ENCODE measurements at regions not wholly inside any gene's neighbourhood (a gene's known extent, or its start where the extent isn't known, plus 50 kb on each side); places are given as distances from the start of the nearest gene placed in this dataset.

GRCh38 chr3:176521531-176522175, 675.6 kb downstream of the TBL1XR1 start:
- TF ChIP-seq, protein P1, sequence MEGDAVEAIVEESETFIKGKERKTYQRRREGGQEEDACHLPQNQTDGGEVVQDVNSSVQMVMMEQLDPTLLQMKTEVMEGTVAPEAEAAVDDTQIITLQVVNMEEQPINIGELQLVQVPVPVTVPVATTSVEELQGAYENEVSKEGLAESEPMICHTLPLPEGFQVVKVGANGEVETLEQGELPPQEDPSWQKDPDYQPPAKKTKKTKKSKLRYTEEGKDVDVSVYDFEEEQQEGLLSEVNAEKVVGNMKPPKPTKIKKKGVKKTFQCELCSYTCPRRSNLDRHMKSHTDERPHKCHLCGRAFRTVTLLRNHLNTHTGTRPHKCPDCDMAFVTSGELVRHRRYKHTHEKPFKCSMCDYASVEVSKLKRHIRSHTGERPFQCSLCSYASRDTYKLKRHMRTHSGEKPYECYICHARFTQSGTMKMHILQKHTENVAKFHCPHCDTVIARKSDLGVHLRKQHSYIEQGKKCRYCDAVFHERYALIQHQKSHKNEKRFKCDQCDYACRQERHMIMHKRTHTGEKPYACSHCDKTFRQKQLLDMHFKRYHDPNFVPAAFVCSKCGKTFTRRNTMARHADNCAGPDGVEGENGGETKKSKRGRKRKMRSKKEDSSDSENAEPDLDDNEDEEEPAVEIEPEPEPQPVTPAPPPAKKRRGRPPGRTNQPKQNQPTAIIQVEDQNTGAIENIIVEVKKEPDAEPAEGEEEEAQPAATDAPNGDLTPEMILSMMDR (IDR thresholded peaks at IDR 0.05; ENCODE audit: borderline replicate concordance, extremely low read depth, low read length, poor library complexity, severe bottlenecking): no peak
- TF ChIP-seq EZH2 (IDR thresholded peaks at IDR 0.05; ENCODE audit: borderline replicate concordance, low read depth, low read length, severe bottlenecking): no peak
